Lower leg skin (tissue), 4 donors: ENCODE measurements at regions not wholly inside any gene's neighbourhood (a gene's known extent, or its start where the extent isn't known, plus 50 kb on each side); places are given as distances from the start of the nearest gene placed in this dataset.
A peak's percentile ranks its signal among the peaks of the same experiment; 100 is the strongest.
"Not testable (repeated sequence)": the region's sequence is repeated elsewhere in the genome, so short reads cannot be mapped to it uniquely, and the experiment has no call there.

Experiments
- DNase-seq, 2 donors: peaks; one replicate each; pipeline ENCODE4 v3.0.0-alpha.2; 2019; ENCODE audit warnings: low spot score in 2 of 2
- H3K4me3 ChIP-seq: fragments of 200-600 bp; sonication (generic); 2 replicates; pipeline ENCODE4 v1.5.1; 2017; ENCODE audit warnings: mild to moderate bottlenecking, low read depth; ENCODE audit not compliant: poor library complexity, severe bottlenecking
- POLR2A ChIP-seq, 2 donors: fragments of 450-650 bp; IDR thresholded peaks; one replicate each; pipeline ENCODE4 v1.6.1; 2016 to 2017; ENCODE audit warnings: antibody characterized with exemption in 2 of 2, mild to moderate bottlenecking in 1 of 2, moderate library complexity in 1 of 2
- WGBS, 2 donors: methylation state at CpG; one replicate each; pipeline ENCODE4 v1.1.5; 2018; 5-methylcytosine and 5-hydroxymethylcytosine counted together
- intact Hi-C: fragments of 100-400 bp; cut with DNase I; formaldehyde crosslinking; loops from one replicate; pipeline ENCODE4 v1.15.0; 2023; ENCODE audit warnings: low total_unique reads
- TF ChIP-seq, protein P1 (sequence below), 3 donors: fragments of 450-650 bp; IDR thresholded peaks; one replicate each; pipeline ENCODE4 v1.5.1; 2016; ENCODE audit warnings: antibody characterized with exemption in 3 of 3, mild to moderate bottlenecking in 3 of 3, moderate library complexity in 2 of 3

DNA sequence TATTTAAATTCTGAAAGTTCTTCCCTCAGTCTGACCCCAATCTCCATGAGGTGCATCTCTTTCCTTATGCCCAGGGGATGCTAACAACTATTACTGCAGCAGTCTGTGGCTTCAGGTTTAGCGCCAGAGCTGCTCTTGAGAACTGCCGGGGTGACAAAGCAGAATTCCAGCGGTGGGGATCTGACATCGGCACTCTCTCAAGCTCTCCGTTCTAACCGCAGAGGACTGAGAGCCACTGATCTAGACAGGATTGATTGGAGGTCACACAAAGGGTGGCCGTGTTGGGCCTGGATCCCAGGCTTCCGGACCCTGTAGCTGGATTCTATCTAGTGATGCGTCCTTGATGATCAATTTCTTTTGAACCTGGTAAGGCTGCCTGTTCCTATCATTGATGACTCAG lies 155.6 kb upstream of the TMEM132C start:
- H3K4me3 ChIP-seq = no peak overlapping the region
- TF ChIP-seq, protein P1, sequence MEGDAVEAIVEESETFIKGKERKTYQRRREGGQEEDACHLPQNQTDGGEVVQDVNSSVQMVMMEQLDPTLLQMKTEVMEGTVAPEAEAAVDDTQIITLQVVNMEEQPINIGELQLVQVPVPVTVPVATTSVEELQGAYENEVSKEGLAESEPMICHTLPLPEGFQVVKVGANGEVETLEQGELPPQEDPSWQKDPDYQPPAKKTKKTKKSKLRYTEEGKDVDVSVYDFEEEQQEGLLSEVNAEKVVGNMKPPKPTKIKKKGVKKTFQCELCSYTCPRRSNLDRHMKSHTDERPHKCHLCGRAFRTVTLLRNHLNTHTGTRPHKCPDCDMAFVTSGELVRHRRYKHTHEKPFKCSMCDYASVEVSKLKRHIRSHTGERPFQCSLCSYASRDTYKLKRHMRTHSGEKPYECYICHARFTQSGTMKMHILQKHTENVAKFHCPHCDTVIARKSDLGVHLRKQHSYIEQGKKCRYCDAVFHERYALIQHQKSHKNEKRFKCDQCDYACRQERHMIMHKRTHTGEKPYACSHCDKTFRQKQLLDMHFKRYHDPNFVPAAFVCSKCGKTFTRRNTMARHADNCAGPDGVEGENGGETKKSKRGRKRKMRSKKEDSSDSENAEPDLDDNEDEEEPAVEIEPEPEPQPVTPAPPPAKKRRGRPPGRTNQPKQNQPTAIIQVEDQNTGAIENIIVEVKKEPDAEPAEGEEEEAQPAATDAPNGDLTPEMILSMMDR (IDR thresholded peaks at IDR 0.05) = no peak
- no peak for TF ChIP-seq POLR2A (IDR thresholded peaks at IDR 0.05)
- DNase-seq = peak in 1 of 2 donors; percentile 57
- intact Hi-C loops = no loop called here
- WGBS, 2 donors = 86 to 93% methylated on average over 9 of the region's 9 CpGs

DNA sequence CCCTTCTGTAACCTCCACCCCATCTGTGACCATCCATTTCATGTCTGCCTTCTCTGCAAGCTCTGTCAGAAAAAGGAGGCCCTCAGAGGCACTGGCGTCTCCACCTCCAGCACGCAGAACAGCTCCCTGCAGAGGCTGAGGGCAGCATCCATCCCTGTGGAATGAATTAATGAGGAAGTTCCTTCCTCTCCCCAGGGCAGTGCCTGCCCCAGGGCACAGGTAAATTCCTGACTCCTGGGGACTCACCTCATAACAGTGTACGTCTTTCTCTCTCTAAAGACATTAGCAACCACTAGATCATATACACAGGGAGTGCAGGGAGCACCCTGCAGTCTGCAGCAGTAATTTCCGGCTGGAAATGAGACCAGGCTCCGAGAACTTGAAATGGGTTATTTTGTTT lies 155.0 kb upstream of the TMEM132C start:
- peak in 1 of 2 donors; percentile 54 for DNase-seq
- TF ChIP-seq POLR2A (IDR thresholded peaks at IDR 0.05) = no peak
- TF ChIP-seq, protein P1 (IDR thresholded peaks at IDR 0.05) = no peak
- WGBS, 2 donors = 44 to 46% methylated on average over 5 of the region's 5 CpGs
- H3K4me3 ChIP-seq = no peak overlapping the region
- intact Hi-C loops = no loop called here

DNA sequence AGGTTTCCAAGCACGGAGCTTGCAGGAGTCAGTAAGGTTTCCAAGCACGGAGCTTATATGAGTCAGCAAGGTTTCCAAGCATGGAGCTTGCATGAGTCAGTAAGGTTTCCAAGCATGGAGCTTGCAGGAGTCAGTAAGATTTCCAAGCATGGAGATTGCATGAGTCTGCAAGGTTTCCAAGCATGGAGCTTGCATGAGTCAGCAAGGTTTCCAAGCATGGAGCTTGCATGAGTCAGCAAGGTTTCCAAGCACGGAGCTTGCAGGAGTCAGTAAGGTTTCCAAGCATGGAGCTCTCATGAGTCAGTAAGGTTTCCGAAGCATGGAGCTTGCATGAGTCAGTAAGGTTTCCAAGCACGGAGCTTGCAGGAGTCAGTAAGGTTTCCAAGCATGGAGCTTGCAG lies 153.7 kb upstream of the TMEM132C start:
- intact Hi-C loops, DNase-seq: not testable (repeated sequence)
- WGBS, 2 donors = 71% methylated on average over 5 of the region's 5 CpGs

DNA sequence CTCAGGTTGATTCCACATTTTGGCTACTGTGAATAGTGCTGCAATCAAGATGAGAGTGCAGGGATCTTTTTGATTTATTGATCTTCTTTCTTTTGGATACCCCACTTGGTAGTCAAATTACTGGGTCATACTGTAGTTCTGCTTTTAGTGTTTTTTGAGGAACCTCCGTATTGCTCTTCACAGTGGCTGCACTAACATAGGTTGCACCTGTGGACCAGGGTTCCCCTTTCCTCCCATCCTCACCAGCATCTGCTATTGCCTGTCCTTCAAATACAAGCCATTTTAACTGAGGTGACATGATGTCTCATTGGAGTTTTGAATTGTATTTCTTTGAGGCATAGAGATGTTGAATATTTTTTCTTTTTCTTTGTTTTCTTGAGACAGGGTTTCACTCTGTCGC lies 152.5 kb upstream of the TMEM132C start:
- WGBS, 2 donors = 95 to 98% methylated on average over 2 of the region's 2 CpGs
- no peak overlapping the region for H3K4me3 ChIP-seq
- TF ChIP-seq POLR2A (IDR thresholded peaks at IDR 0.05) = no peak
- TF ChIP-seq, protein P1 (IDR thresholded peaks at IDR 0.05) = no peak
- intact Hi-C loops = no loop called here
- no peak for DNase-seq

More for the DNA sequence above, 153.7 kb upstream of the TMEM132C start:
- H3K4me3 ChIP-seq = not testable (repeated sequence)

DNA sequence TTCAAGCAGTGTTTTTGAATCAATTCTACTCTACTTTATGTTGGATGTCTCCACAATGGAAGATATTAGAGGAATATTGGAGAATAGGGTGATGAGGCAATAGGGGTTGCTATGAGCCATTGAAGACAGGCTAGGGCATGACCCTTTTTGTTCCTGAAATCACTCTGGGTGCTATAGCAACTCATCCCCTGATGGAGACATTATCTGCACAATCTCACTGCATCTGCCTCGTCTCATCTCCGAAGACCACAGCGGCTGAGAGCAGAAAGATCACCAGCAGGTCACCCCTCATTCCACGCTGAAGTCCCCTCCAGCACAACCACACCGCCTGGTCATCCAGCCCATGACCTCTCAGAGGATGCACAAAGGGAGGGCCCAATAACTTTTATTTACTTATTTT lies 150.4 kb upstream of the TMEM132C start:
- no peak for TF ChIP-seq POLR2A (IDR thresholded peaks at IDR 0.05)
- TF ChIP-seq, protein P1 (IDR thresholded peaks at IDR 0.05) = no peak
- 81 to 87% methylated on average over 5 of the region's 5 CpGs for WGBS, 2 donors
- H3K4me3 ChIP-seq = no peak overlapping the region
- intact Hi-C loops = no loop called here
- no peak for DNase-seq

DNA sequence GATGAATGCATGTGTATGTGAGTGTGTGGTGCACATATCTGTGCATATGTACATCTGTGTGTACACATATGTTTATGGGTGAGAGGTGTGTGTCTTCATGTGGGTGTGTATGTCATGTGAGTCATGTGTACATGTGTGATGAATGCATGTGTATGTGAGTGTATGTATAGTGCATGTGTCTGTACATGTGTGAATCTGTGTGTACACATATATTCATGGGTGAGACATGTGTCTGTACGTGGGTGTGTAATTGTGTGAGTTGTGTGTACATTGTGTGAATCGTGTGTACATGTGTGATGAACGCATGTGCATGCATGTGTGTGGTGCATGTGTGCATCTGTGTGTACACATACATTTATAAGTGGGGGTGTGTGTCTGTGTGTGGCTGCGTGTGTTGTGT lies 146.9 kb upstream of the TMEM132C start:
- no peak overlapping the region for H3K4me3 ChIP-seq
- no peak for DNase-seq
- WGBS, 2 donors = 92 to 94% methylated on average over 4 of the region's 4 CpGs
- TF ChIP-seq, protein P1 (IDR thresholded peaks at IDR 0.05) = no peak
- intact Hi-C loops = no loop called here
